Vagina (tissue), 2 donors: ENCODE measurements at regions not wholly inside any gene's neighbourhood (a gene's known extent, or its start where the extent isn't known, plus 50 kb on each side); places are given as distances from the start of the nearest gene placed in this dataset.
A peak's percentile ranks its signal among the peaks of the same experiment; 100 is the strongest.

Source experiments
- DNase-seq, 2 donors: peaks; one replicate each; pipeline ENCODE4 v3.0.0-alpha.2; 2017; ENCODE audit errors: extremely low spot score in 2 of 2
- H3K27ac ChIP-seq: fragments of 200-600 bp; sonication (generic); one replicate; pipeline ENCODE4 v1.5.1; 2019
- H3K27me3 ChIP-seq: fragments of 200-600 bp; sonication (generic); one replicate; pipeline ENCODE4 v1.5.1; 2019
- H3K36me3 ChIP-seq, 2 donors: fragments of 200-600 bp; sonication (generic); one replicate each; pipeline ENCODE4 v1.5.1; 2017 to 2019
- H3K4me1 ChIP-seq: fragments of 200-600 bp; sonication (generic); one replicate; pipeline ENCODE4 v1.5.1; 2019
- H3K4me3 ChIP-seq, 2 donors: fragments of 200-600 bp; sonication (generic); 1 replicate in 1 of 2; 2 replicates in 1 of 2; pipeline ENCODE4 v1.5.1; 2016 to 2019
- H3K9me3 ChIP-seq: fragments of 200-600 bp; sonication (generic); one replicate; pipeline ENCODE4 v1.5.1; 2019
- POLR2A ChIP-seq, 2 donors: fragments of 450-650 bp; IDR thresholded peaks; one replicate each; pipeline ENCODE4 v1.6.1; 2017; ENCODE audit warnings: antibody characterized with exemption in 2 of 2, mild to moderate bottlenecking in 2 of 2, moderate library complexity in 2 of 2
- POLR2AphosphoS5 ChIP-seq, 2 donors: sonication (generic); formaldehyde crosslinking; IDR thresholded peaks; one replicate each; pipeline ENCODE4 v1.9.0; 2017; ENCODE audit warnings: antibody characterized with exemption in 2 of 2, mild to moderate bottlenecking in 2 of 2, low read depth in 1 of 2; ENCODE audit not compliant: insufficient read depth in 1 of 2
- intact Hi-C: fragments of 100-400 bp; cut with DNase I; formaldehyde crosslinking; loops from one replicate; pipeline ENCODE4 v1.15.1; 2023
- TF ChIP-seq, protein P1 (sequence below), 3 experiments: fragments of 450-650 bp in 2 of 3; fragments of 200-600 bp in 1 of 3; sonication (generic) in 1 of 3; IDR thresholded peaks; one replicate each; pipeline ENCODE4 v1.5.1; 2017 to 2019; ENCODE audit warnings: antibody characterized with exemption in 3 of 3, mild to moderate bottlenecking in 2 of 3, moderate library complexity in 2 of 3

GRCh38 chr14:104461676-104462449 is 117.7 kb upstream of the C14orf180 start:
- intact Hi-C loops = no loop called here
- peaks cover 13% of the 10 kb centered on the region for H3K27me3 ChIP-seq
- H3K27ac ChIP-seq = no peak overlapping the region
- H3K36me3 ChIP-seq = no peaks in the 10 kb centered on the region
- peak overlapping the region; percentile 20 to 22 for H3K4me3 ChIP-seq
- TF ChIP-seq POLR2A (IDR thresholded peaks at IDR 0.05) (no peak), POLR2AphosphoS5 (IDR thresholded peaks at IDR 0.05; ENCODE audit: insufficient read depth in 1 of 2, low read depth in 1 of 2) (no peak)
- TF ChIP-seq, protein P1, sequence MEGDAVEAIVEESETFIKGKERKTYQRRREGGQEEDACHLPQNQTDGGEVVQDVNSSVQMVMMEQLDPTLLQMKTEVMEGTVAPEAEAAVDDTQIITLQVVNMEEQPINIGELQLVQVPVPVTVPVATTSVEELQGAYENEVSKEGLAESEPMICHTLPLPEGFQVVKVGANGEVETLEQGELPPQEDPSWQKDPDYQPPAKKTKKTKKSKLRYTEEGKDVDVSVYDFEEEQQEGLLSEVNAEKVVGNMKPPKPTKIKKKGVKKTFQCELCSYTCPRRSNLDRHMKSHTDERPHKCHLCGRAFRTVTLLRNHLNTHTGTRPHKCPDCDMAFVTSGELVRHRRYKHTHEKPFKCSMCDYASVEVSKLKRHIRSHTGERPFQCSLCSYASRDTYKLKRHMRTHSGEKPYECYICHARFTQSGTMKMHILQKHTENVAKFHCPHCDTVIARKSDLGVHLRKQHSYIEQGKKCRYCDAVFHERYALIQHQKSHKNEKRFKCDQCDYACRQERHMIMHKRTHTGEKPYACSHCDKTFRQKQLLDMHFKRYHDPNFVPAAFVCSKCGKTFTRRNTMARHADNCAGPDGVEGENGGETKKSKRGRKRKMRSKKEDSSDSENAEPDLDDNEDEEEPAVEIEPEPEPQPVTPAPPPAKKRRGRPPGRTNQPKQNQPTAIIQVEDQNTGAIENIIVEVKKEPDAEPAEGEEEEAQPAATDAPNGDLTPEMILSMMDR (IDR thresholded peaks at IDR 0.05) = no peak
- DNase-seq = peak in 1 of 2 donors; percentile 88
- peaks cover 8% of the 10 kb centered on the region for H3K4me1 ChIP-seq
- H3K9me3 ChIP-seq = no peaks in the 10 kb centered on the region

GRCh38 chr14:104462651-104463630 is 116.6 kb upstream of the C14orf180 start:
- no peaks in the 10 kb centered on the region for H3K36me3 ChIP-seq
- intact Hi-C loops = no loop called here
- DNase-seq = peak; percentile 62 to 77

GRCh38 chr14:104464907-104465306 is 114.7 kb upstream of the C14orf180 start:
- Histone ChIP-seq H3K27me3 (peaks cover 13% of the 10 kb centered on the region), H3K36me3 (no peaks in the 10 kb centered on the region), H3K4me1 (peaks cover 8% of the 10 kb centered on the region), H3K4me3 (no peak overlapping the region), H3K9me3 (no peaks in the 10 kb centered on the region), H3K27ac (no peak overlapping the region)
- intact Hi-C loops = no loop called here
- TF ChIP-seq POLR2AphosphoS5 (IDR thresholded peaks at IDR 0.05; ENCODE audit: insufficient read depth in 1 of 2, low read depth in 1 of 2) = no peak
- TF ChIP-seq, protein P1 (IDR thresholded peaks at IDR 0.05) = no peak
- no peak for TF ChIP-seq POLR2A (IDR thresholded peaks at IDR 0.05)
- DNase-seq = peak in 1 of 2 donors; percentile 74

More at GRCh38 chr14:104462651-104463630, 116.6 kb upstream of the C14orf180 start:
- Histone ChIP-seq H3K4me3 (no peak overlapping the region), H3K9me3 (no peaks in the 10 kb centered on the region), H3K27ac (no peak overlapping the region), H3K4me1 (peaks cover 8% of the 10 kb centered on the region), H3K27me3 (peaks cover 13% of the 10 kb centered on the region)
- TF ChIP-seq, protein P1 (IDR thresholded peaks at IDR 0.05) = no peak
- TF ChIP-seq POLR2AphosphoS5 (IDR thresholded peaks at IDR 0.05; ENCODE audit: insufficient read depth in 1 of 2, low read depth in 1 of 2) (no peak), POLR2A (IDR thresholded peaks at IDR 0.05) (no peak)

GRCh38 chr14:104465482-104466390 is 113.8 kb upstream of the C14orf180 start:
- H3K4me3 ChIP-seq = no peak overlapping the region
- no peak overlapping the region for H3K27ac ChIP-seq
- peaks cover 8% of the 10 kb centered on the region for H3K4me1 ChIP-seq
- DNase-seq = peak in 1 of 2 donors; percentile 69
- peaks cover 13% of the 10 kb centered on the region for H3K27me3 ChIP-seq
- TF ChIP-seq POLR2A (IDR thresholded peaks at IDR 0.05) (no peak), POLR2AphosphoS5 (IDR thresholded peaks at IDR 0.05; ENCODE audit: insufficient read depth in 1 of 2, low read depth in 1 of 2) (no peak)
- no peaks in the 10 kb centered on the region for H3K9me3 ChIP-seq
- intact Hi-C loops = no loop called here
- H3K36me3 ChIP-seq = no peaks in the 10 kb centered on the region
